Skeletal muscle satellite cell (primary cell): ENCODE measurements at regions not wholly inside any gene's neighbourhood (a gene's known extent, or its start where the extent isn't known, plus 50 kb on each side); places are given as distances from the start of the nearest gene placed in this dataset.

Experiments used
- H3K27me3 ChIP-seq: 2 replicates; pipeline ENCODE4 v1.7.0; 2013; ENCODE audit warnings: low read length; ENCODE audit not compliant: control insufficient read depth, insufficient read depth
- H3K36me3 ChIP-seq: 2 replicates; pipeline ENCODE4 v1.7.0; 2013; ENCODE audit warnings: mild to moderate bottlenecking, control low read depth, low read length; ENCODE audit not compliant: insufficient read depth
- H3K4me1 ChIP-seq: 2 replicates; pipeline ENCODE4 v1.7.0; 2013; ENCODE audit warnings: low read length; ENCODE audit not compliant: control insufficient read depth, insufficient read depth
- H3K4me2 ChIP-seq: 2 replicates; pipeline ENCODE4 v1.7.0; 2013; ENCODE audit warnings: mild to moderate bottlenecking, low read length
- H3K4me3 ChIP-seq: 2 replicates; pipeline ENCODE4 v1.7.0; 2013; ENCODE audit warnings: low read length
- H3K9ac ChIP-seq: 2 replicates; pipeline ENCODE4 v1.7.0; 2013; ENCODE audit warnings: mild to moderate bottlenecking, low read depth, low read length, moderate library complexity
- H3K9me3 ChIP-seq: replicated peaks from 2 replicates; pipeline ENCODE4 v1.7.0; 2013; ENCODE audit warnings: mild to moderate bottlenecking, control low read depth, low read length

DNA sequence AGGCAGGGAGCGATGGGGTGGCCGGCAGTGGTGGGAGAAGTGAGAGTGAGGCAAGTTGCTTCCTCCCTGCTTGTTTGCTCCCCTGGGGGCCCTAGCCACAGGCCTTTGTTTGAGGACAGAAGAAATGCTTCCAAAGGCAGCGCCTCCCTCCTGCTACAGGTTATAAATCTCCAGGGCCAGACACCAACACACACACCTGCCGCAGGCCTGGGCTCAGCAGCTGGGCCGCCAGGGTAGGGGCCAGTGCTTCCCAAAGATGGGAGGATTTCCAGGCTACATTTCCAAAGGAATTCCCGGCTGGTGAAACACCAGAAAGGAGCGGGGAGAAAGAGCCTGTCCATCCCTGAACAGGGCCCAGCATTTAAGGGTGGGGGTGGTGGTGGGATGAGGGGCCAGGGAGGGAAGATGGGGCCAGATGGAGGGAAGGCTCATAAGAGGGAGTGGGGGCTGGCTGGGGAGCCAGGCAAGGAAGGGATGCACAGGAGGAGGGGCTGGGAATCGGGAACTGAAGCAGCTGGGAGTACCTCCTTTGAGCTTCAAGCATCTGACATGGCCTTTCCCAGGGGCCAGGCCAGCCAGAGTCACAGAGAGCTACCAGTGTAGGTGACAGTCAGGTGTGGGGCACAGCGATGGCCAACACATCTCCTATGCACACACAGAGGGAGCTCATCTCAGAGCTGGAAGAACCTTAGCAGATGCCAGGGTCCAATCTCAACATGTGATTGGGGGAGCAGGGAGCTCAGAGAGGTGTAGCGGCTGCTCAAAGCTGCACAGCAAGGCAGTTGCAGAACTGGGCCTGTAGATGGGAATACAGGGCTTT, 143.9 kb downstream of the PJA1 start:
- no peaks in the 10 kb centered on the region for H3K9me3 ChIP-seq
- no peaks in the 10 kb centered on the region for H3K36me3 ChIP-seq
- peaks cover 7% of the 10 kb centered on the region for H3K27me3 ChIP-seq
- H3K4me1 ChIP-seq: no peaks in the 10 kb centered on the region
- H3K4me2 ChIP-seq: no peak overlapping the region
- no peak overlapping the region for H3K4me3 ChIP-seq
- H3K9ac ChIP-seq: no peak overlapping the region

DNA sequence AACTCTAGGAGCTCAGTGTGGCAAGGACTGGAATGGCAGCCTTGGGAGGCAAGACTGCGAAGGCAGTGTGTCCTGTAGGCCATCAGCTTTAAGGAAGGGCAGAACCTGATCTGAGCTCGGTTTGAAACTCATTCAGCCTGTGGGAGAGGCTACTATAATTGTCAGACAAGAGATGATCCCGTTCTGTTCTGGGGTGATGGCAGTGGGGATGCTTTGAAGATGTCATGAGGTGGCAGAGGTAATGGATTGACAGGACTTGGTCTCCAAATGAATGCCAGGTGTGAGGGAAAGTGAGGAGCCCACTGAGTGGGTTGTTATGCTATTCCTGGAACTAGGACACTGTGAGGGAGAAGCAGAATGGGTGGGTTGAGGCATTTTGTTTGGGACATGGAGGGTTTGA, 144.9 kb downstream of the PJA1 start:
- Histone ChIP-seq H3K36me3 (no peaks in the 10 kb centered on the region), H3K9ac (no peak overlapping the region), H3K4me1 (no peaks in the 10 kb centered on the region), H3K9me3 (no peaks in the 10 kb centered on the region), H3K4me2 (no peak overlapping the region), H3K4me3 (no peak overlapping the region), H3K27me3 (peaks cover 7% of the 10 kb centered on the region)

DNA sequence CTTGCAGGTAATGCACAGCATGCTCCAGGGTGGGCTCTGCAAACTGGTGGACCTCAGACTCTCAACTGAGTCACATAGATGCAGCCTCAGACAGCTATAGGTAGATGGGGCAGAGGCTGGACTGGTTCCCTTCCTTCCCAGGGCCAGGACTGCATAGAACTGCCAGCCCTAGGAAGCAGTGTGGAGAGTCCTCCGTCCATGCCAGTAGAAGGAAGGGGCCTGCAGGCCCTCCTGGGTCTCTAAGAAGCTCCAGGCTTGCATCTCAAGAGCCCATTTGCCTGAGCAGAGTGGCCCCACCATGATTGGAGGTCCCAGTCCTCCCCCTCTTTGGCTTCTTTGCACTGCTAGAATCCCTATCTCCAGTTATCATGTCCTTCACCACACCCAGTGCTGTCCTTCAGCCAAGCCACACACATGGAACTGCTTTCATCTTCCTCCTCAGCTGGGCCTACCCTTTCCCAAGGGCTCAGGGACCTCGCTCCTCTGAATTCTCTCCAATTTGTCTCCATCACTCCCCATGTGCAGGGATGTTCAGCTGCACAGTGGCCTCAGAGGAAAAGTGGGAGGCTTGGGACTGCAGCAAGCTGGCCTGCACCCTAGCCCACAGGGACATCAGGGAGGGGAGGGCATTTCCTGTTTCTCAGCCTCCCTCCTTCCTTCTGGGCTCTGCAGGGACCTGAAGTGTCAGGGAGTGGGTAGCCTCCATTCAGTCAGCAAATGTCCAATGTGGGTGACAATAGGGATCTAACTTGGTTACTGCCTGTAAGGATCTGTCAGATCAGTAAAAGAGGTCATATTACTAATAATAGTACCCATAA, 146.0 kb downstream of the PJA1 start:
- no peak overlapping the region for H3K4me2 ChIP-seq

DNA sequence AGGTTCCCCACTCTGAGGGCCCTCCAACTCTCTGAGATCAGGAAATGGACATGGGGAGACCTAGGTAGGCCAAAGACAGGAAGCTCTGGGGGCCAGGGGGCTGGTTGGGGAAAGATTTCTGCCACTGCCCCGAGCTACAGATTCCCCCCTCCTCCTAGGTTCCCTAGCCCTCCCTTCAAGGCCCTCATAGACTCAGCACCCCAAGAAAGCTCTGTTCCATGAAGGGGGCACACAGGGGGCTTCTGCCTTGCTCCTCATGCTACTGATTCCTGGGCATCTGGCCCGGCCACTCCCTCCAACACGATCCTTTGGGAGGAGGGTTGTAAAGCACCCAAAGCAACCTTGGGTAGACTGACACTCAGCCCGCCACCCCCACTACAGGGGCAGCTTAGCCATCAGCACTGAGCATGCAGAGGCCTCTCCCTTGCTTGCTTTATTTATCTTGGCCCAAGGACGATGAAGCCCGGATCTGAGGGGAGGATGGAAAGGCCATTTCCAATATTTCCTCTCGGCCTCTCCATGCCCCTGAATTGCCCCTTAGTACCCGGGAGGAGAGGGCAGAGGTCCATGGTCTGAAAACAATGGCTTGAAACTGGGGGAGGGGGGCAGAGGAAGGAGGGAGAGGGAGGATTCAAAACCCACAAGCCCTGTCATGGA, 146.7 kb downstream of the PJA1 start:
- Histone ChIP-seq H3K4me1 (no peaks in the 10 kb centered on the region), H3K27me3 (peaks cover 11% of the 10 kb centered on the region), H3K9ac (no peak overlapping the region), H3K4me2 (no peak overlapping the region), H3K4me3 (no peak overlapping the region), H3K36me3 (no peaks in the 10 kb centered on the region), H3K9me3 (no peaks in the 10 kb centered on the region)

More for the DNA sequence above, 146.0 kb downstream of the PJA1 start:
- Histone ChIP-seq H3K27me3 (peaks cover 11% of the 10 kb centered on the region), H3K9me3 (no peaks in the 10 kb centered on the region), H3K4me1 (no peaks in the 10 kb centered on the region), H3K9ac (no peak overlapping the region), H3K36me3 (no peaks in the 10 kb centered on the region), H3K4me3 (no peak overlapping the region)

DNA sequence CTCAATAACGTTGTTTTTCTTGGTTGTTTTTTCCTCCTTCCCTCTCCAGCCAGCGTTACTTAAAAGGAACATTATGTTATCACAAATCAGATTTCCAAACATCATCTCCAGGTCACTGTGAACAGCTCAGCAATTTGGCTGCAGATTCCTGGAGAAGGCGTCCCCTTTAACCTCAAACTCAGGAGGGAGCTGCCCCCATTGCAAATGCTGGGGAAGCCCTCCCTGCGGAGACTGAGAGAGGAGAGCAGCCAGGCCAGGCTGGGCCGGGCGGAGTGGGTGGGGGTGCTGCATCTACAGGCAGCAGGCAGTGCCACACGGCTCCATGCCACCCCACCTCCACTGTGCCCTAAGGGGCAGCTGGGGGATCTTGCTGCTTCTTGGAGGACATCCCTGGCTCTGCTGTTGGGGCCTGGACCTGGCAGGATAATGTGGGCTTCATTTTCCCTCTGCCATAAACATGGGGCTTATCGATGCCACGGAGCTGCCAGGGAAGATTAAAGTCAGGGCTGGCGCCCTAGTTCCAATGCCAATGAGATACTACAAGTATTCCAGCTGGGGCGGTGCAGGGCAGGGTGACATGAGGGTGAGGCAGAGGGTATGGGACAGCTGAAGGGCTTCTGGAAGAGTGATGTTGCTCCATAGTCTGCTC, 148.8 kb downstream of the PJA1 start:
- no peaks in the 10 kb centered on the region for H3K4me1 ChIP-seq
- H3K36me3 ChIP-seq: no peaks in the 10 kb centered on the region
- no peak overlapping the region for H3K9ac ChIP-seq
- no peak overlapping the region for H3K4me2 ChIP-seq
- no peak overlapping the region for H3K4me3 ChIP-seq
- H3K9me3 ChIP-seq: no peaks in the 10 kb centered on the region
- H3K27me3 ChIP-seq: peaks cover 11% of the 10 kb centered on the region

- Histone ChIP-seq H3K9me3 (no peaks in the 10 kb centered on the region), H3K27me3 (peaks cover 11% of the 10 kb centered on the region), H3K4me1 (no peaks in the 10 kb centered on the region), H3K4me3 (no peak overlapping the region), H3K36me3 (no peaks in the 10 kb centered on the region), H3K4me2 (no peak overlapping the region), H3K9ac (no peak overlapping the region)
Measured at GRCh38 chrX:69015564-69016292, 149.5 kb downstream of the PJA1 start.

DNA sequence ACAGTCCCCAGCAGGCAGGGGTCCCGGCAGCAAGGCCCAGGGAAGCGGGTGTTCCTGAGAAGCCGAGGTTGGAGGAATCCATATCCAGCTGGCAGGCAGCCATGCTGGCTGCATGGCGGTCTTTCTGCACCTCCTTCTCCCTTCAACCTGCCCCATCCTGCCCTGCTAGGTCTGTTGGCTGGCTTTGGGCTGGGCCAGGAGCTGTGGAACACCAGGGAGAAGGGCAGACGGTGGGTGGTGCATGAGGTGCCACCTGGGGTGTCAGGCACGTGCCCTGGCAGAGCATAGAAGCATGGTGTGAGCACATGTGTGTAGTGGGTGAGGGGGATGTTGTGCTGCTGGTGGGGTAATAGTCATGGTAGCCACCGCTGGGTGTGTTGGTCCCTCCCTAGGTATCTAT, 150.1 kb downstream of the PJA1 start:
- no peaks in the 10 kb centered on the region for H3K9me3 ChIP-seq
- peaks cover 7% of the 10 kb centered on the region for H3K27me3 ChIP-seq
- H3K9ac ChIP-seq: no peak overlapping the region
- no peaks in the 10 kb centered on the region for H3K4me1 ChIP-seq
- no peak overlapping the region for H3K4me3 ChIP-seq
- no peaks in the 10 kb centered on the region for H3K36me3 ChIP-seq
- H3K4me2 ChIP-seq: no peak overlapping the region

GRCh38 chrX:69014200-69014599, 151.1 kb downstream of the PJA1 start:
- Histone ChIP-seq H3K4me1 (no peaks in the 10 kb centered on the region), H3K9me3 (no peaks in the 10 kb centered on the region), H3K27me3 (peaks cover 8% of the 10 kb centered on the region), H3K4me3 (no peak overlapping the region), H3K9ac (no peak overlapping the region), H3K4me2 (no peak overlapping the region), H3K36me3 (no peaks in the 10 kb centered on the region)

DNA sequence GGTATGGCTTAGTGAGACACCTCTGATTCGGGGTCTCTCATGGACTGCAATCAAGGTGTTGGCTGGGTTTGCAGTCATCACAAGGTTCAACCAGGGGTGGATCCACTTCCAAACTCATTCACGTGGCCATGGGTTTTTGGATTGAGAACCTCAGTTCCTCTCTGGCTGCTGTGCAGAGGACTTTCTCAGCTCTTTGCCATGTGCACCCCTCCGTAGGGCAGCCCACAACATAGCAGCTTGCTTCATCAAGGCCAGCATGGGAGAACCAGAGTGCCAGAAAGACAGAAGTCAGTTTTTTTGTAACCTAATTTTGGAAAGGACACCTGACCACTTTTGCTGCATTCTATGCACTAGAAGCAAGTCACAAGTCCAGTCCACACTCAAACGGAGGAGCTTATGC, 154.9 kb downstream of the PJA1 start:
- no peaks in the 10 kb centered on the region for H3K9me3 ChIP-seq
- H3K36me3 ChIP-seq: no peaks in the 10 kb centered on the region
- H3K4me3 ChIP-seq: no peak overlapping the region
- H3K4me2 ChIP-seq: no peak overlapping the region
- H3K27me3 ChIP-seq: peaks cover 16% of the 10 kb centered on the region
- H3K4me1 ChIP-seq: no peaks in the 10 kb centered on the region
- H3K9ac ChIP-seq: no peak overlapping the region

- no peaks in the 10 kb centered on the region for H3K36me3 ChIP-seq
- H3K9me3 ChIP-seq: no peaks in the 10 kb centered on the region
- H3K27me3 ChIP-seq: peaks cover 35% of the 10 kb centered on the region
- H3K9ac ChIP-seq: no peak overlapping the region
- H3K4me1 ChIP-seq: no peaks in the 10 kb centered on the region
- H3K4me3 ChIP-seq: no peak overlapping the region
- H3K4me2 ChIP-seq: no peak overlapping the region
Measured at GRCh38 chrX:69000877-69001276, 164.4 kb downstream of the PJA1 start.
